ENCODE measurements at regions not wholly inside any gene's neighbourhood (a gene's known extent, or its start where the extent isn't known, plus 50 kb on each side); places are given as distances from the start of the nearest gene placed in this dataset.
"Not testable (repeated sequence)": the region's sequence is repeated elsewhere in the genome, so short reads cannot be mapped to it uniquely, and the experiment has no call there.

- TF ChIP-seq ZNF280D (tag by site-specific recombination; IDR thresholded peaks at IDR 0.05) = no peak
Measured at GRCh38 chr12:75694534-75695268, 183.3 kb upstream of the KRR1 start (continued).

- Histone ChIP-seq H3K9me3 (ENCODE audit: control insufficient read depth, insufficient read depth, low read depth, low read length) (no peaks in the 10 kb centered on the region), H3K36me3 (ENCODE audit: control insufficient read depth in 2 of 2, insufficient read depth in 1 of 2, low read length in 2 of 2) (no peaks in the 10 kb centered on the region), H3K4me1 (ENCODE audit: control insufficient read depth, insufficient read depth, low read length) (no peaks in the 10 kb centered on the region), H3K27ac (ENCODE audit: extremely low read depth, low read depth, low read length) (no peak overlapping the region), H3K4me3 (ENCODE audit: low read depth, low read length) (no peak overlapping the region)
- ChIA-PET POLR2A (no interaction called here), CTCF (interaction anchor here (0.8 kb wide), 1 partner anchor 807 kb away, joined by 5 read pairs; no protein-coding TSS in a partner anchor)
- no peak for TF ChIP-seq ZNF473 (tag by site-specific recombination; IDR thresholded peaks at IDR 0.05)
- TF ChIP-seq ELK4 (IDR thresholded peaks at IDR 0.05; ENCODE audit: borderline replicate concordance, low read depth, low read length) = no peak
- TF ChIP-seq KLF16 (tag by site-specific recombination; IDR thresholded peaks at IDR 0.05) = no peak
- no peak for TF ChIP-seq ZNF423 (tag by site-specific recombination; IDR thresholded peaks at IDR 0.05)
- TF ChIP-seq MEIS1 (CRISPR knock-in tag; IDR thresholded peaks at IDR 0.05; ENCODE audit: borderline replicate concordance) = no peak
- TF ChIP-seq GLIS2 (tag by site-specific recombination; IDR thresholded peaks at IDR 0.05) = no peak
- no peak for TF ChIP-seq ZNF112 (tag by site-specific recombination; IDR thresholded peaks at IDR 0.05)
- TF ChIP-seq ZNF211 (tag by site-specific recombination; IDR thresholded peaks at IDR 0.05; ENCODE audit: low read depth) = no peak
Measured at GRCh38 chr12:75692876-75693275, 181.5 kb upstream of the KRR1 start.

- CTCF ChIA-PET = no interaction called here
- no peak overlapping the region for H3K27ac ChIP-seq (ENCODE audit: extremely low read depth, low read depth, low read length)
- no peaks in the 10 kb centered on the region for H3K9me3 ChIP-seq (ENCODE audit: control insufficient read depth, insufficient read depth, low read depth, low read length)
- TF ChIP-seq ZNF350 (tag by site-specific recombination; IDR thresholded peaks at IDR 0.05) = no peak
- TF ChIP-seq ZNF239 (tag by site-specific recombination; IDR thresholded peaks at IDR 0.05) = no peak
- TF ChIP-seq ZBTB6 (tag by site-specific recombination; IDR thresholded peaks at IDR 0.05) = no peak
- no peak for TF ChIP-seq ZNF580 (tag by site-specific recombination; IDR thresholded peaks at IDR 0.05)
- H3K4me3 ChIP-seq (ENCODE audit: low read depth, low read length) = no peak overlapping the region
- POLR2A ChIA-PET = no interaction called here
- H3K36me3 ChIP-seq (ENCODE audit: control insufficient read depth in 2 of 2, insufficient read depth in 1 of 2, low read length in 2 of 2) = no peaks in the 10 kb centered on the region
- H3K4me1 ChIP-seq (ENCODE audit: control insufficient read depth, insufficient read depth, low read length) = no peaks in the 10 kb centered on the region
Measured at GRCh38 chr12:75690296-75690955, 179.0 kb upstream of the KRR1 start.

GRCh38 chr12:75686233-75686632 lies 174.8 kb upstream of the KRR1 start:
- H3K27ac ChIP-seq (ENCODE audit: extremely low read depth, low read depth, low read length); POLR2A ChIA-PET; H3K4me1 ChIP-seq (ENCODE audit: control insufficient read depth, insufficient read depth, low read length); H3K9me3 ChIP-seq (ENCODE audit: control insufficient read depth, insufficient read depth, low read depth, low read length); CTCF ChIA-PET; H3K36me3 ChIP-seq (ENCODE audit: control insufficient read depth in 2 of 2, insufficient read depth in 1 of 2, low read length in 2 of 2); H3K4me3 ChIP-seq (ENCODE audit: low read depth, low read length): not testable (repeated sequence)
